B cell (primary cell): ENCODE measurements at regions not wholly inside any gene's neighbourhood (a gene's known extent, or its start where the extent isn't known, plus 50 kb on each side); places are given as distances from the start of the nearest gene placed in this dataset.

Experiments
- ATAC-seq: fragments of 200-7000 bp; cut with Tn5 transposase; one replicate; pipeline ENCODE4 v1.10.0; 2021; ENCODE audit warnings: low read depth, mild to moderate bottlenecking, moderate number of reproducible peaks, moderate library complexity
- CTCF ChIA-PET: fragments of 350-600 bp; sonication (Branson Sonifier 250); formaldehyde crosslinking; loops from one replicate; lab custom pipeline; 2021; ENCODE audit warnings: antibody characterized with exemption, inconsistent platforms; lab: Charles Lee
- POLR2A ChIA-PET: fragments of 350-600 bp; sonication (Branson Sonifier 250); formaldehyde crosslinking; loops from one replicate; lab custom pipeline; 2021; ENCODE audit warnings: antibody characterized with exemption; lab: Charles Lee
- DNase-seq: peaks from one replicate; pipeline ENCODE4 v3.0.0; 2013
- H2AFZ ChIP-seq: 2 replicates; pipeline ENCODE4 v1.6.1; 2012; ENCODE audit warnings: mild to moderate bottlenecking, low read depth, low read length; ENCODE audit not compliant: insufficient read depth, poor library complexity, severe bottlenecking
- H3K27ac ChIP-seq, 2 donors: 1 replicate in 1 of 2; 2 replicates in 1 of 2; pipeline ENCODE4 v1.5.1; 2012 to 2013; ENCODE audit warnings: low read length in 2 of 2, mild to moderate bottlenecking in 2 of 2, moderate library complexity in 1 of 2
- H3K27me3 ChIP-seq, 4 experiments: fragments of 200-600 bp in 1 of 4; sonication (generic) in 1 of 4; replicated peaks in 1 of 4; 1 replicate in 2 of 4; 2 replicates in 2 of 4; pipeline versions ENCODE4 v1.6.1 to v1.7.0; 2013 to 2016; ENCODE audit warnings: low read length in 3 of 4, mild to moderate bottlenecking in 2 of 4, mixed read lengths in 1 of 4, moderate library complexity in 1 of 4; ENCODE audit not compliant: insufficient read depth in 4 of 4, control insufficient read depth in 3 of 4; ENCODE audit errors: control extremely low read depth in 1 of 4
- H3K36me3 ChIP-seq, 2 experiments: replicated peaks in 1 of 2; 1 replicate in 1 of 2; 2 replicates in 1 of 2; pipeline versions ENCODE4 v1.6.1 to v1.7.1; 2013; ENCODE audit warnings: low read length in 1 of 2; ENCODE audit not compliant: insufficient read depth in 2 of 2, control insufficient read depth in 1 of 2; ENCODE audit errors: control extremely low read depth in 1 of 2, extremely low read depth in 1 of 2
- H3K4me1 ChIP-seq, 2 donors: fragments of 200-600 bp in 1 of 2; sonication (generic) in 1 of 2; 1 replicate in 1 of 2; 2 replicates in 1 of 2; pipeline versions ENCODE4 v1.5.1 to v1.6.1; 2013 to 2017; ENCODE audit warnings: low read length in 2 of 2; ENCODE audit not compliant: control insufficient read depth in 2 of 2, insufficient read depth in 2 of 2
- H3K4me2 ChIP-seq: replicated peaks from 2 replicates; pipeline ENCODE3; 2012; ENCODE audit warnings: mild to moderate bottlenecking, low read depth, low read length; ENCODE audit not compliant: poor library complexity, severe bottlenecking
- H3K4me3 ChIP-seq, 5 experiments: fragments of 200-600 bp in 1 of 5; sonication (generic) in 1 of 5; 1 replicate in 3 of 5; 2 replicates in 2 of 5; pipeline versions ENCODE4 v1.5.1 to v1.7.0; 2011 to 2016; ENCODE audit warnings: low read length in 4 of 5, mild to moderate bottlenecking in 4 of 5, low read depth in 2 of 5, control low read depth in 1 of 5, moderate library complexity in 1 of 5; ENCODE audit not compliant: insufficient read depth in 1 of 5; ENCODE audit errors: control extremely low read depth in 1 of 5, extremely low read depth in 1 of 5
- H3K79me2 ChIP-seq: fragments of 200-600 bp; sonication (generic); one replicate; pipeline ENCODE4 v1.6.0; 2016; ENCODE audit warnings: low read length; ENCODE audit not compliant: control insufficient read depth, insufficient read depth
- H3K9ac ChIP-seq: fragments of 200-600 bp; sonication (generic); 2 replicates; pipeline ENCODE4 v1.6.1; 2017; ENCODE audit warnings: mild to moderate bottlenecking, low read length, moderate library complexity
- H3K9me3 ChIP-seq, 3 donors: one replicate each; pipeline versions ENCODE4 v1.6.1 to v1.7.1; 2013; ENCODE audit warnings: low read length in 2 of 3; ENCODE audit not compliant: control insufficient read depth in 2 of 3, insufficient read depth in 1 of 3; ENCODE audit errors: control extremely low read depth in 1 of 3
- H4K20me1 ChIP-seq: 2 replicates; pipeline ENCODE4 v1.6.0; 2012; ENCODE audit warnings: mild to moderate bottlenecking, low read length; ENCODE audit not compliant: insufficient read depth, control insufficient read depth, poor library complexity, severe bottlenecking
- H3K27ac Mint-ChIP-seq: one replicate; pipeline ENCODE4 v1.8.0; 2021; ENCODE audit warnings: mixed read lengths
- H3K27me3 Mint-ChIP-seq: one replicate; pipeline ENCODE4 v1.8.0; 2021; ENCODE audit warnings: mixed read lengths
- H3K4me1 Mint-ChIP-seq: one replicate; pipeline ENCODE4 v1.8.0; 2021; ENCODE audit warnings: mixed read lengths
- H3K4me3 Mint-ChIP-seq: one replicate; pipeline ENCODE4 v1.8.0; 2021; ENCODE audit warnings: mixed read lengths
- H3K9me3 Mint-ChIP-seq: one replicate; pipeline ENCODE4 v1.8.0; 2022; ENCODE audit warnings: mixed read lengths; ENCODE audit not compliant: insufficient read depth
- CTCF ChIP-seq: fragments of 200-600 bp; IDR thresholded peaks from one replicate; pipeline ENCODE4 v1.8.0; 2022; ENCODE audit warnings: antibody characterized with exemption, mild to moderate bottlenecking
- EZH2 ChIP-seq: IDR thresholded peaks from 2 replicates; pipeline ENCODE4 v1.6.1; 2012; ENCODE audit warnings: borderline replicate concordance, low read depth, mild to moderate bottlenecking, moderate library complexity, low read length; ENCODE audit not compliant: insufficient read depth, poor library complexity, severe bottlenecking
- WGBS: methylation state at CpG from one replicate; pipeline ENCODE4 v1.1.5; 2013; ENCODE audit warnings: missing lambda C conversion rate; ENCODE audit not compliant: insufficient coverage; 5-methylcytosine and 5-hydroxymethylcytosine counted together
- intact Hi-C: fragments of 100-400 bp; cut with micrococcal nuclease; formaldehyde crosslinking; loops from one replicate; pipeline ENCODE4 v1.10.0; 2022

- Histone ChIP-seq H3K27me3 (peaks cover 0 to 3% (median 0%) of the 10 kb centered on the region in 4 experiments), H3K9ac (no peak overlapping the region), H3K4me2 (no peak overlapping the region), H2AFZ (no peak overlapping the region), H3K4me1 (peaks cover 0 to 6% of the 10 kb centered on the region in 2 donors), H4K20me1 (no peaks in the 10 kb centered on the region), H3K36me3 (no peaks in the 10 kb centered on the region), H3K27ac (no peak overlapping the region), H3K4me3 (no peak overlapping the region), H3K79me2 (no peaks in the 10 kb centered on the region), H3K9me3 (peaks cover 0 to 4% (median 0%) of the 10 kb centered on the region in 3 donors)
- H3K4me1 Mint-ChIP-seq: peaks cover 4% of the 10 kb centered on the region
- no peak for DNase-seq
- ChIA-PET POLR2A (no interaction called here), CTCF (no interaction called here)
- ATAC-seq: no peak
- H3K9me3 Mint-ChIP-seq: no peaks in the 10 kb centered on the region
- no peak overlapping the region for H3K4me3 Mint-ChIP-seq
- TF ChIP-seq CTCF: no peak
- TF ChIP-seq EZH2: no peak
- intact Hi-C loops: no loop called here
- no peaks in the 10 kb centered on the region for H3K27me3 Mint-ChIP-seq
- no peak overlapping the region for H3K27ac Mint-ChIP-seq
- WGBS: 95% methylated on average over 18 of the region's 18 CpGs
Measured at GRCh38 chr9:89684912-89685636, 80.3 kb downstream of the GADD45G start.

DNA sequence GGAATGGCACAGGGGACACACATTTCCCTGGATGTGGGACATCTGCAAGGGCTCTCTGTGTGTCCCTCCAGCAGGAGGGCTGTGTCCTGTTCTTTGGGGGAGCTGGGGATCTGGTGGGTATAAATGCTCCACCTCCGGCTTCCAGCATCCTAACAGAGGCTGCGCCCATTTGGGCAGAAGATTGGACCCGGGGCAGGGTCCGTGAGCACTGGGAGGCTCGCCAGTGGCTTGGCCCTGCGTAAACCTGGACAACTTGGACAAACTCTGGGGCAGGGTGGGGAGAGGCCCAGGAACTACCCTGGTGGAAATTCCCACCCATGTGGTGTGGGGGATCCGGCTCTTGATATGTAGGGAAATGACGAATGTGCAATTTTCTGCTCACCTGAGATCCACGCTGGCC lies 80.9 kb downstream of the GADD45G start:
- intact Hi-C loops: no loop called here
- H3K27ac ChIP-seq: no peak overlapping the region
- H2AFZ ChIP-seq: no peak overlapping the region
- peaks cover 0 to 4% (median 0%) of the 10 kb centered on the region in 3 donors for H3K9me3 ChIP-seq
- peaks cover 0 to 3% (median 0%) of the 10 kb centered on the region in 4 experiments for H3K27me3 ChIP-seq
- H3K79me2 ChIP-seq: no peaks in the 10 kb centered on the region
- H4K20me1 ChIP-seq: no peaks in the 10 kb centered on the region
- WGBS: 97% methylated on average over 9 of the region's 9 CpGs
- no peak for DNase-seq
- H3K4me3 Mint-ChIP-seq: no peak overlapping the region
- no peak overlapping the region for H3K4me3 ChIP-seq
- POLR2A ChIA-PET: no interaction called here
- no peak for ATAC-seq
- H3K9me3 Mint-ChIP-seq: no peaks in the 10 kb centered on the region
- H3K27ac Mint-ChIP-seq: no peak overlapping the region
- no peak overlapping the region for H3K9ac ChIP-seq
- peaks cover 1 to 5% of the 10 kb centered on the region in 2 donors for H3K4me1 ChIP-seq
- H3K4me2 ChIP-seq: no peak overlapping the region
- CTCF ChIA-PET: no interaction called here
- H3K27me3 Mint-ChIP-seq: no peaks in the 10 kb centered on the region
- H3K4me1 Mint-ChIP-seq: peaks cover 4% of the 10 kb centered on the region
- H3K36me3 ChIP-seq: no peaks in the 10 kb centered on the region
- no peak for TF ChIP-seq CTCF
- TF ChIP-seq EZH2: no peak
